AG04449 (cell line): ENCODE measurements at regions not wholly inside any gene's neighbourhood (a gene's known extent, or its start where the extent isn't known, plus 50 kb on each side); places are given as distances from the start of the nearest gene placed in this dataset.

Experiments
- CTCF ChIA-PET: fragments of 350-600 bp; formaldehyde crosslinking; extraction: SDS; loops from one replicate; lab custom pipeline; 2021; ENCODE audit warnings: antibody characterized with exemption; lab: Yijun Ruan, JAX
- POLR2A ChIA-PET: fragments of 400-600, 350-600 bp; formaldehyde crosslinking; extraction: SDS; loops from one replicate; lab custom pipeline; 2020; ENCODE audit warnings: antibody characterized with exemption, inconsistent platforms; lab: Yijun Ruan, JAX
- DNase-seq: peaks from one replicate; pipeline ENCODE4 v3.0.0-alpha.2; 2010; ENCODE audit warnings: low read depth, low spot score
- H3K4me3 ChIP-seq: 2 replicates; pipeline ENCODE4 v1.5.1; 2011; ENCODE audit warnings: low read depth, mild to moderate bottlenecking, control low read depth, low read length
- CTCF ChIP-seq: IDR thresholded peaks from one replicate; pipeline ENCODE4 v1.5.1; 2011; ENCODE audit warnings: mild to moderate bottlenecking, moderate library complexity, low read length, control low read depth, inconsistent platforms; ENCODE audit not compliant: insufficient read depth; ENCODE audit errors: missing control alignments

DNA sequence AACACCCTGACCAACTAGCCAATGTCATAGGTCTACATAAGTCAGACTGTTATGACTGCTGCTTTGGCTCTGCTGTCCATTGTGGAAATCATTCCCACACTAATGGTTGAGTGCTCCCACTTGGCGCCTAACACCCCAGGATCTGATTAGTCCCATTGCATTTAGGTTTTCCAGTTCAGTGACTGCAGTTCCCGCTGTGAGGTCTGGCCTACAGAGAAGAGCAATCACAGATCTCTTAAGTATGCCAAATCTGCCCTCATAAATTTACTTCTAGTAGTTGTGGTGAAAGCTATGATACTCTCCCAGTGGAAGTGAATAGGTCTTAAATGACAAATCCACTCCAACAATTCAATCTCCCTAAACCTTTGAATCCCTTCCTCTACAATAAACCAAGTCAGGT, 77.3 kb upstream of the IL2 start:
- POLR2A ChIA-PET = no interaction called here
- no peak for DNase-seq
- TF ChIP-seq CTCF = no peak
- CTCF ChIA-PET = no interaction called here
- no peak overlapping the region for H3K4me3 ChIP-seq

DNA sequence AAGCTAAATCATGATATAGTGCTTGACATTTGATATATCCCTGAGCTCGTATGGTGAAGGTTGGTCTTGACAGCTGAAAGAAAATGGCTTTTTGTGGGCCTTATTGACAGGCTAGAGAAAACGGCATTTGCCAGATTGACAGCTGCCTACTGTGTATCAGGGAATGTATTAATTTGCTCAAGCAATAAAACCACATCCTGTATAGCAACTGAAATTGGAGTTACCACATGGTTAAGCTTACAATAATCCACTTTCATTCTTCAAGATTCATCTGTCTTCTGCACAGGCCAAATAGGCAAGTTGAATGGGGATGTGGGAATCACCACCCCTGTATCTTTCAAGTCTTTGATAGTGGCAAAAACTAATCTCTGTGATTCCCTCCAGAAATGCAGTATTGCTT, 76.2 kb upstream of the IL2 start:
- CTCF ChIA-PET = no interaction called here
- POLR2A ChIA-PET = no interaction called here
- TF ChIP-seq CTCF = no peak
- no peak for DNase-seq
- H3K4me3 ChIP-seq = no peak overlapping the region

DNA sequence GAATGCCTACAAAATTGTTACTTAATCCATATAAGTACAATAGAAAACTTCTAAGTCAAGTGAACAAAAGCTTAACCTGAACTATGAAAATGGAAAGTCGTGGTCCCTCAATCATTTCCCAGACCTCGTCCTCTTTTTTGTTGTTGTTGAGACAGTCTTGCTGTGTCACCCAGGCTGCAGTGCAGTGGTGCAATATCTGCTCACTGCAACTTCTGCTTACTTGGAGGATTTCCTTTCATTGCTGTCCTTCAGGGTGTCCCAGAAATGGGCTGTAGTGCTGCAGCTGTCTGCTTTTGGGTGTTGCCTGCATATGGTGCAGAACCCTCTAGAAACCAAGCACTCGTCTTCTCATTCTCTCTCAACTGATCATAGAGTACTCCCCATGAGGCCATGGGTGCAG, 75.0 kb upstream of the IL2 start:
- ChIA-PET CTCF (no interaction called here), POLR2A (no interaction called here)
- no peak overlapping the region for H3K4me3 ChIP-seq
- TF ChIP-seq CTCF = no peak
- no peak for DNase-seq

- POLR2A ChIA-PET = no interaction called here
- no peak for DNase-seq
- no peak for TF ChIP-seq CTCF
Observed at GRCh38 chr4:122531038-122531437, 74.5 kb upstream of the IL2 start.

GRCh38 chr4:122528879-122529278, 72.4 kb upstream of the IL2 start:
- CTCF ChIA-PET = no interaction called here
- TF ChIP-seq CTCF = no peak

More at GRCh38 chr4:122531038-122531437, 74.5 kb upstream of the IL2 start:
- CTCF ChIA-PET = no interaction called here
- H3K4me3 ChIP-seq = no peak overlapping the region

GRCh38 chr4:122525865-122526264, 69.3 kb upstream of the IL2 start:
- TF ChIP-seq CTCF = no peak
- ChIA-PET POLR2A (no interaction called here), CTCF (no interaction called here)
- H3K4me3 ChIP-seq = no peak overlapping the region
- DNase-seq = no peak

More at GRCh38 chr4:122528879-122529278, 72.4 kb upstream of the IL2 start:
- no peak overlapping the region for H3K4me3 ChIP-seq
- POLR2A ChIA-PET = no interaction called here
- DNase-seq = no peak

DNA sequence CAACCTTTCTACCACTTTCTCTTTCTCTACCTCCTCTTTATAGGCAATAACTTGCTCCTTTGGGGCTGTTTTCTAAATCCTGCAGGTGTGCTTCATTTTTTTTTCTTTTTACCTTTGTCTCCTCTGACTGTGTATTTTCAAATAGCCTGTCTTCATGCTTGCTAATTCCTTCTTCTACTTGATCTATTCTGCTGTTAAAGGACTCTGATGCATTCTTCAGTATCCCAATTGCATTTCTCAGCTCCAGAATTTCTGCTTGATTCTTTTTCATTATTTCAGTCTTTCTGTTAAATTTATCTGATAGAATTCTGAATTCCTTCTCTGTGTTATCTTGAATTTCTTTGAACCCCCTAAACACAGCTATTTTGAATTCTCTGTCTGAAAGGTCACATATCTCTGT, 67.7 kb upstream of the IL2 start:
- ChIA-PET CTCF (no interaction called here), POLR2A (no interaction called here)
- DNase-seq = no peak
- TF ChIP-seq CTCF = no peak
- H3K4me3 ChIP-seq = no peak overlapping the region
